GM23338 (cell line): ENCODE measurements at regions not wholly inside any gene's neighbourhood (a gene's known extent, or its start where the extent isn't known, plus 50 kb on each side); places are given as distances from the start of the nearest gene placed in this dataset.

ENCODE experiments used
- ATAC-seq: fragments of 200-7000 bp; cut with Tn5 transposase; 3 replicates; pipeline ENCODE4 v1.9.1; 2020
- DNase-seq: peaks from one replicate; pipeline ENCODE4 v3.0.0-alpha.2; 2015; ENCODE audit warnings: low spot score
- H2AFZ ChIP-seq: fragments of 200-600 bp; sonication (generic); 2 replicates; pipeline ENCODE4 v1.8.0; 2016; ENCODE audit warnings: antibody characterized with exemption, mild to moderate bottlenecking, moderate library complexity
- H3F3A ChIP-seq: fragments of 200-600 bp; sonication (generic); replicated peaks from 2 replicates; pipeline ENCODE4 v1.8.0; 2017; ENCODE audit warnings: antibody characterized with exemption, mixed run types, low read depth
- H3K27ac ChIP-seq: fragments of 200-600 bp; sonication (generic); 2 replicates; pipeline ENCODE4 v1.6.1; 2016; ENCODE audit warnings: low read depth
- H3K27me3 ChIP-seq: fragments of 200-600 bp; sonication (generic); 2 replicates; pipeline ENCODE4 v1.8.0; 2016; ENCODE audit warnings: mild to moderate bottlenecking, mixed run types, moderate library complexity; ENCODE audit not compliant: insufficient read depth
- H3K36me3 ChIP-seq: fragments of 200-600 bp; sonication (generic); 2 replicates; pipeline ENCODE4 v1.8.0; 2016; ENCODE audit warnings: mild to moderate bottlenecking; ENCODE audit not compliant: insufficient read depth
- H3K4me1 ChIP-seq: fragments of 200-600 bp; sonication (generic); 2 replicates; pipeline ENCODE4 v1.8.0; 2016; ENCODE audit warnings: mild to moderate bottlenecking, moderate library complexity; ENCODE audit not compliant: insufficient read depth
- H3K4me2 ChIP-seq: fragments of 200-600 bp; sonication (generic); 2 replicates; pipeline ENCODE4 v1.7.1; 2017; ENCODE audit warnings: mixed run types
- H3K4me3 ChIP-seq: fragments of 200-600 bp; sonication (generic); 2 replicates; pipeline ENCODE4 v1.6.1; 2016; ENCODE audit warnings: mixed run types
- H3K79me2 ChIP-seq: fragments of 200-600 bp; sonication (generic); replicated peaks from 2 replicates; pipeline ENCODE4 v1.8.0; 2017; ENCODE audit warnings: mild to moderate bottlenecking; ENCODE audit not compliant: insufficient read depth
- H3K9me2 ChIP-seq: fragments of 200-600 bp; sonication (generic); 2 replicates; pipeline ENCODE4 v1.8.0; 2017; ENCODE audit not compliant: insufficient read depth
- H4K20me1 ChIP-seq: fragments of 200-600 bp; sonication (generic); replicated peaks from 2 replicates; pipeline ENCODE4 v1.8.0; 2017; ENCODE audit warnings: mild to moderate bottlenecking; ENCODE audit not compliant: insufficient read depth
- H3K27ac Mint-ChIP-seq: 2 replicates; pipeline ENCODE4 v1.8.0; 2020; ENCODE audit warnings: inconsistent platforms, mild to moderate bottlenecking, moderate library complexity, mixed read lengths
- H3K27me3 Mint-ChIP-seq: 3 replicates; pipeline ENCODE4 v1.8.0; 2022; ENCODE audit warnings: low read depth, mild to moderate bottlenecking, moderate library complexity, mixed read lengths, inconsistent platforms; ENCODE audit not compliant: insufficient read depth, poor library complexity
- H3K36me3 Mint-ChIP-seq: 3 replicates; pipeline ENCODE4 v1.8.0; 2021; ENCODE audit warnings: low read depth, mild to moderate bottlenecking, inconsistent platforms, moderate library complexity, mixed read lengths
- H3K4me1 Mint-ChIP-seq: 3 replicates; pipeline ENCODE4 v1.8.0; 2020; ENCODE audit warnings: mild to moderate bottlenecking, inconsistent platforms, mixed read lengths
- H3K4me3 Mint-ChIP-seq: 3 replicates; pipeline ENCODE4 v1.8.0; 2021; ENCODE audit warnings: moderate library complexity, mild to moderate bottlenecking, inconsistent platforms, mixed read lengths
- H3K9me3 Mint-ChIP-seq: 3 replicates; pipeline ENCODE4 v1.8.0; 2020; ENCODE audit warnings: moderate library complexity, mild to moderate bottlenecking, inconsistent platforms, mixed read lengths
- CTCF ChIP-seq, 2 experiments: fragments of 200-600 bp in 1 of 2; sonication (generic) in 1 of 2; conservative IDR thresholded peaks; 2 replicates each; pipeline versions ENCODE4 v1.5.1 to v1.6.1; 2016 to 2017; ENCODE audit warnings: antibody characterized with exemption in 2 of 2, low read depth in 2 of 2, mild to moderate bottlenecking in 2 of 2, moderate library complexity in 1 of 2
- ETS1 ChIP-seq: IDR thresholded peaks from 2 replicates; pipeline ENCODE4 v1.6.1; 2016; ENCODE audit warnings: antibody characterized with exemption
- EZH2phosphoT487 ChIP-seq: fragments of 200-600 bp; sonication (generic); IDR thresholded peaks from one replicate; pipeline ENCODE4 v1.8.1; 2018; ENCODE audit warnings: antibody characterized with exemption; ENCODE audit not compliant: unreplicated experiment
- JUNB ChIP-seq: IDR thresholded peaks from one replicate; pipeline ENCODE4 v1.6.1; 2016; ENCODE audit warnings: antibody characterized with exemption; ENCODE audit not compliant: unreplicated experiment
- POLR2AphosphoS5 ChIP-seq: IDR thresholded peaks from 2 replicates; pipeline ENCODE4 v1.6.1; 2016; ENCODE audit warnings: antibody characterized with exemption, low read depth
- REST ChIP-seq: IDR thresholded peaks from one replicate; pipeline ENCODE4 v1.6.1; 2018; ENCODE audit warnings: antibody characterized with exemption; ENCODE audit not compliant: unreplicated experiment
- STAT1 ChIP-seq: IDR thresholded peaks from one replicate; pipeline ENCODE4 v1.6.1; 2016; ENCODE audit warnings: antibody characterized with exemption; ENCODE audit not compliant: unreplicated experiment
- ZNF114 ChIP-seq: fragments of 250-450 bp; sonication (Bioruptor Pico); IDR thresholded peaks from 2 replicates; pipeline ENCODE4 v1.5.0; 2020; ENCODE audit warnings: mild to moderate bottlenecking, moderate library complexity
- ZNF462 ChIP-seq: fragments of 250-450 bp; sonication (Bioruptor Pico); IDR thresholded peaks from 2 replicates; pipeline ENCODE4 v1.5.0; 2020; ENCODE audit warnings: mild to moderate bottlenecking, moderate library complexity

- H3K27me3 Mint-ChIP-seq: peaks cover 1% of the 10 kb centered on the region
- no peak for TF ChIP-seq POLR2AphosphoS5
- TF ChIP-seq REST: no peak
- TF ChIP-seq EZH2phosphoT487: no peak
- no peak for TF ChIP-seq ZNF462 (CRISPR knock-in tag)
- TF ChIP-seq ZNF114: no peak
- TF ChIP-seq ETS1: no peak
- TF ChIP-seq CTCF (conservative IDR thresholded peaks at IDR 0.05; ENCODE audit: low read depth in 2 of 2): no peak
- no peak for TF ChIP-seq JUNB
- no peak for TF ChIP-seq STAT1
- peaks cover 16% of the 10 kb centered on the region for H3K9me3 Mint-ChIP-seq
- no peak overlapping the region for H3K4me2 ChIP-seq
- DNase-seq: no peak
- no peaks in the 10 kb centered on the region for H3K4me1 ChIP-seq
- no peaks in the 10 kb centered on the region for H3F3A ChIP-seq
- no peaks in the 10 kb centered on the region for H4K20me1 ChIP-seq
- no peak overlapping the region for H3K4me3 Mint-ChIP-seq
- no peak overlapping the region for H3K27ac Mint-ChIP-seq
- no peaks in the 10 kb centered on the region for H3K4me1 Mint-ChIP-seq
- no peak overlapping the region for H3K27ac ChIP-seq
- no peaks in the 10 kb centered on the region; the same call in 1 of the 2 replicates for H3K9me2 ChIP-seq
- H3K4me3 ChIP-seq: no peak overlapping the region
- no peaks in the 10 kb centered on the region for H3K36me3 ChIP-seq
- no peak overlapping the region for H2AFZ ChIP-seq
- H3K27me3 ChIP-seq: no peaks in the 10 kb centered on the region
- ATAC-seq: no peak
- H3K36me3 Mint-ChIP-seq: peaks cover 9% of the 10 kb centered on the region; the same call in 2 of the 3 replicates
- no peaks in the 10 kb centered on the region for H3K79me2 ChIP-seq
Observed at GRCh38 chr2:129580001-129580400, 399.5 kb upstream of the RAB6C start.
